ENCODE measurements at regions not wholly inside any gene's neighbourhood (a gene's known extent, or its start where the extent isn't known, plus 50 kb on each side); places are given as distances from the start of the nearest gene placed in this dataset.

- no peak for DNase-seq
These were observed 60.0 kb upstream of the DTNA start for GRCh38 chr18:34650121-34650545.

GRCh38 chr18:34651586-34652369 lies 58.3 kb upstream of the DTNA start:
- no peak for DNase-seq

- DNase-seq, result no peak
These were observed 55.0 kb upstream of the DTNA start for GRCh38 chr18:34655131-34655530.

DNA sequence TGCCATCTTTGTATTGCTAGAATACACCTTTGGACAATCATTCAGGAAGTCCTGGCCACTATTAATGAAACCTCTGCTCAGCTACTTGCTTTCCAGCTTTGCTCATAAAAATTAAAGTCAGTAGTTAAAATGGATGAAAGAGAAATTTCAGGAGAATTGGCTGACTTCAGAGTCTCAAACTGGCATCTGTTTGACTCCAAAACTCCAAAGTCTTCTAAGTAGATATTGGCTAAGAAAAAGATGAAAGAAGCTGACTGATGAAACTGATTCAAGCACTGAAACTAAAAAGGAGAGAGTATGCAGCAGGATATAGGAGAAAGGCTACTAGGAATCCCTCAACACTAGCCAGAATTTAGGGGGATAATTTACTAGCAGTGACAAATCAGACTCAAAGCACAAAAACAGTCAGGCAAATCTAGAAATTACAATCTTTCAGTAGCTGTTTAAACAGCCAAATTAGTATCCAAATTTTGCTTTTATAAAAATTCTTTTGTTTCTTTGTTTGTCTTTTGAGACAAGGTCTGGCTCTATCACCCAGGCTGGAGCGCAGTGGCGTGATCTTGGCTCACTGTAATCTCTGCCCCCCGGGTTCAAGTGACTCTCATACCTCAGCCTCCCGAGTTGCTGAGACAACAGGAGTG lies 52.1 kb upstream of the DTNA start:
- no peak for DNase-seq

DNA sequence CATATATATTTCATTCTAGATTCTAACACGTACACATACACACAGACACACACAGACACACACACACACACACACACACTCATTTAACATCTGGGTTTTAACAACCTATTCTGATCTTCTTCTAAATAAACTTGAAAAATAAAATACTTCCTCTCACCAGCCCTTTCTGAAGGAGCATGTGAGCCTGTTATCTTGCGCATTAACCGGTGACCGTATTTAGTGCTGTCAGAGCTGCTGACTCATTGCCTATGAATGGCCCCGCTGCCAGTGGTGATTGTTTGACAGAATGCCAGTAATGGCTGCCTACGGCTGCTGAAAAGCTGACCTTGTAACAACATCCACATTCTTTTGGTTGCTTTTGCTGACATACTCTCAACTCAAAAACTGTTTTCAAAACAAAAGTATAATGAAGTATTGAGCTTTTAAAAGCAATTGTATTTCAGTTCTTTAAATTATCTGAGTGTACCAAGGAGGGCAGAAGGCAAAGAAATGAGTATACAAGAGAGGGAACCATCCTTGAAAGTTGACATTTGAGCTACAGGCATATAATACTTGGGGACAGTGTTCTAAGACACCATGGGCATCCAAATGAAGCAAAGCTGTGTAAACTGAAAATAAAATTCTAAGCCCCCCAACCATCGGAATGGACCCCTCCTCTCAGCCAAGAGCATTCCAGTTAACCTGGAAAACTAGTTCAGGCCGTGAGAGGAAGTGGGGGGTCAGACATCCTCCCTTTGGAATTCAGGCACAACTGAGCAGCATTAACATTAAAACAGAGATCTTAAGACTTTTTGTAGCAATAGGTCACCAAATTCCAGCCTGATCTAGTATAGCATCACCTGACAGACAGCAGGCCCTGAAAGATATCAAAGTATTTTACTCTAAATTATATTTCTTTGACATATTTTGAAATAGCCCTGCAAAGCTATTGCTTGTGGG lies 50.2 kb upstream of the DTNA start:
- DNase-seq, result no peak

Measured in NCI-H524 (cell line).